HEK293T (cell line): ENCODE measurements at regions not wholly inside any gene's neighbourhood (a gene's known extent, or its start where the extent isn't known, plus 50 kb on each side); places are given as distances from the start of the nearest gene placed in this dataset.
"Not testable (repeated sequence)": the region's sequence is repeated elsewhere in the genome, so short reads cannot be mapped to it uniquely, and the experiment has no call there.

Experiments used
- CTCF ChIA-PET: fragments of 350-600 bp; formaldehyde crosslinking; extraction: SDS; loops from one replicate; lab custom pipeline; 2021; ENCODE audit warnings: antibody characterized with exemption, inconsistent platforms; lab: Yijun Ruan, JAX
- POLR2A ChIA-PET: fragments of 350-600 bp; formaldehyde crosslinking; extraction: SDS; loops from one replicate; lab custom pipeline; 2020; ENCODE audit warnings: antibody characterized with exemption, inconsistent platforms; lab: Yijun Ruan, JAX
- DNase-seq: peaks from one replicate; pipeline ENCODE4 v3.0.0; 2012; ENCODE audit warnings: mixed read lengths; ENCODE audit errors: extremely low spot score
- ARNT ChIP-seq: fragments of 450-650 bp; IDR thresholded peaks from 2 replicates; pipeline ENCODE4 v1.6.1; 2017; ENCODE audit warnings: mild to moderate bottlenecking
- BHLHE40 ChIP-seq: fragments of 450-650 bp; IDR thresholded peaks from 2 replicates; pipeline ENCODE4 v1.6.1; 2016; ENCODE audit warnings: mild to moderate bottlenecking, moderate library complexity, borderline replicate concordance
- CTBP1 ChIP-seq: fragments of 450-650 bp; IDR thresholded peaks from 2 replicates; pipeline ENCODE4 v1.6.1; 2016; ENCODE audit warnings: borderline replicate concordance
- ELF4 ChIP-seq: fragments of 450-650 bp; IDR thresholded peaks from 2 replicates; pipeline ENCODE4 v1.6.1; 2017; ENCODE audit warnings: antibody characterized with exemption
- FOXA1 ChIP-seq: fragments of 450-650 bp; IDR thresholded peaks from 2 replicates; pipeline ENCODE4 v1.6.1; 2016; ENCODE audit warnings: mild to moderate bottlenecking
- FOXK2 ChIP-seq: fragments of 450-650 bp; IDR thresholded peaks from 2 replicates; pipeline ENCODE4 v1.6.1; 2016; ENCODE audit warnings: mild to moderate bottlenecking
- FOXM1 ChIP-seq: fragments of 450-650 bp; IDR thresholded peaks from 2 replicates; pipeline ENCODE4 v1.6.1; 2017; ENCODE audit warnings: mild to moderate bottlenecking, borderline replicate concordance
- HDGF ChIP-seq: fragments of 450-650 bp; IDR thresholded peaks from 2 replicates; pipeline ENCODE4 v1.6.1; 2017; ENCODE audit warnings: antibody characterized with exemption, borderline replicate concordance
- L3MBTL2 ChIP-seq: fragments of 450-650 bp; conservative IDR thresholded peaks from 2 replicates; pipeline ENCODE4 v1.6.1; 2016; ENCODE audit warnings: mild to moderate bottlenecking
- LEF1 ChIP-seq: fragments of 450-650 bp; IDR thresholded peaks from 2 replicates; pipeline ENCODE4 v1.6.1; 2017; ENCODE audit warnings: mild to moderate bottlenecking, borderline replicate concordance
- NFRKB ChIP-seq: fragments of 450-650 bp; IDR thresholded peaks from 2 replicates; pipeline ENCODE4 v1.6.1; 2016; ENCODE audit warnings: mild to moderate bottlenecking, moderate library complexity
- SP1 ChIP-seq: fragments of 450-650 bp; IDR thresholded peaks from 2 replicates; pipeline ENCODE4 v1.6.1; 2017
- SUZ12 ChIP-seq: fragments of 450-650 bp; IDR thresholded peaks from 2 replicates; pipeline ENCODE4 v1.6.1; 2016; ENCODE audit warnings: mild to moderate bottlenecking
- TARDBP ChIP-seq: fragments of 450-650 bp; IDR thresholded peaks from 2 replicates; pipeline ENCODE4 v1.6.1; 2016
- ZNF384 ChIP-seq: fragments of 450-650 bp; IDR thresholded peaks from 2 replicates; pipeline ENCODE4 v1.6.1; 2016
- TF ChIP-seq, protein P1 (sequence below): fragments of 450-650 bp; IDR thresholded peaks from 2 replicates; pipeline ENCODE4 v1.6.1; 2016

DNA sequence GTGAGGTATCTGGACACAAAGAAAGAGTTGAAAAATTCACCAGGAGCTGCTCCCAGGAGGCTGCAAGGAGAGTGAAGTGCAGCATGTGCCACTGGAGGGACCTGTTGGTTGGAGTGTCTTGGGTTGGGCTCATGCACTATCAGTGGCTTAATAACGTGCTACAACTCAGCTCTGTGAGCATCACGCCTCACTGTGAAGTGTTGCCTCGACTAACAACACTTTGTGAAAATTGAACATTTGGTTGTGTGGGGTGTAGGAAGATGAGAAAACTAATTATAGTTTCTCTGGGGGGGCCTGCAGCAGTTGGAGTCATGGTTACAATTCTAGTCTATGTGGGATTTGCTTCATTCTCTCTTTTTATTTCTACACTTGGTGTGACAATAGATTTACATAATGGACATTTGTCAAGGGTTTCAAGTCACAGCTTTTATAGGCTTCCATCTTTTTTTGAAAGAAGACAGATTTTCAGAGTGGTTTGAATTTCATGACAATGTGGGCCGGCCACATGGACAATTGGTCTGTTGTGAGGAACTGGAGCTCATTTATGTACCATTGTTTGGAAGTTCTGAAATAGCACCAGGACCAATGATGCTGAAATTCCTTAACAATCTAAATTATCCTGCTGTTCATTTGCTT lies 121.3 kb downstream of the RAMP3 start:
- CTCF ChIA-PET, result no interaction called here

DNA sequence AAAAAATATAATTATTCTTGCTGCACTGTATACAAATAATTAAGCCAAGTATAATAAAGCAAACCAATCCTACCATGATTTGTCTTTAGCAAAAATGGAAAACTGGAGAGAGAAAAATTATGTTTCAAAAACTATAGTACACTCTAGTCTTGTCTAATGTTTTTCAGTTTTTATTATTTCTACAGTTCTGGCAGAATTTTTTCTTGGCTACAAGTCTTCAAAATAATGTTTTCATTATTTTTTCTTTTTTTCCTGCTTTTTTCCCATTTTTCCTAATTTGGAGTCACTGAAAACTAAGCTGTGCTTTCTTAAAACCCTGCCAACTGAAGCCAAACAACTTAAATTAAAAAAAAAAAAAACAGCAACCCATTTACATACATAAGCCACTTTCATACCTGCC lies 132.0 kb downstream of the RAMP3 start:
- POLR2A ChIA-PET, CTCF ChIA-PET, DNase-seq: not testable (repeated sequence)

More for the DNA sequence above, 121.3 kb downstream of the RAMP3 start:
- no peak for DNase-seq
- POLR2A ChIA-PET, result no interaction called here
- TF ChIP-seq CTBP1 (no peak), ZNF384 (no peak), SP1 (no peak), SUZ12 (no peak), ELF4 (no peak), NFRKB (no peak), FOXK2 (no peak), FOXM1 (no peak), ARNT (no peak), TARDBP (no peak), BHLHE40 (no peak), HDGF (no peak), L3MBTL2 (no peak), LEF1 (no peak), FOXA1 (no peak)
- TF ChIP-seq, protein P1, sequence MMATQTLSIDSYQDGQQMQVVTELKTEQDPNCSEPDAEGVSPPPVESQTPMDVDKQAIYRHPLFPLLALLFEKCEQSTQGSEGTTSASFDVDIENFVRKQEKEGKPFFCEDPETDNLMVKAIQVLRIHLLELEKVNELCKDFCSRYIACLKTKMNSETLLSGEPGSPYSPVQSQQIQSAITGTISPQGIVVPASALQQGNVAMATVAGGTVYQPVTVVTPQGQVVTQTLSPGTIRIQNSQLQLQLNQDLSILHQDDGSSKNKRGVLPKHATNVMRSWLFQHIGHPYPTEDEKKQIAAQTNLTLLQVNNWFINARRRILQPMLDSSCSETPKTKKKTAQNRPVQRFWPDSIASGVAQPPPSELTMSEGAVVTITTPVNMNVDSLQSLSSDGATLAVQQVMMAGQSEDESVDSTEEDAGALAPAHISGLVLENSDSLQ, result no peak

DNA sequence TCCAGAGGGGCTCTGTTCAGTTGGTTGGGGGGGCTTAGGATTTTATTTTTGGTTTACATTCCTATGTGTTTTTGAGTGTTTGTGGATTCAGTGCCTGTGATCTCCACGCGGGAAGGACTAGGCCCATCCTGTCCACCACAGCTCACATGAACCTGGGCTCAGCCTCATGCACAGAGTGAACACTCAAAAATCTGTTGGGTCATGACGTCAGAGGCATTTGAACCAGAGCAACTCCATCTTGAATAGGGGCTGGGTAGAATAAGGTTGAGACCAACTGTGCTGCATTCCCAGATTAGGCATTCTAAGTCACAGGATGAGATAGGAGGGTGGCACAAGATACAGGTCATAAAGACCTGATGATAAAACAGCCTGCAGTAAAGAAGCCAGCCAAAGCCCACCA lies 133.3 kb downstream of the RAMP3 start:
- ChIA-PET CTCF (no interaction called here), POLR2A (no interaction called here)
- DNase-seq, result no peak
- TF ChIP-seq BHLHE40 (no peak), L3MBTL2 (no peak), NFRKB (no peak), ELF4 (no peak), ARNT (no peak), FOXA1 (no peak), SP1 (no peak), TARDBP (no peak), LEF1 (no peak), CTBP1 (no peak), SUZ12 (no peak), FOXK2 (no peak), HDGF (no peak)
- TF ChIP-seq, protein P1, result no peak

DNA sequence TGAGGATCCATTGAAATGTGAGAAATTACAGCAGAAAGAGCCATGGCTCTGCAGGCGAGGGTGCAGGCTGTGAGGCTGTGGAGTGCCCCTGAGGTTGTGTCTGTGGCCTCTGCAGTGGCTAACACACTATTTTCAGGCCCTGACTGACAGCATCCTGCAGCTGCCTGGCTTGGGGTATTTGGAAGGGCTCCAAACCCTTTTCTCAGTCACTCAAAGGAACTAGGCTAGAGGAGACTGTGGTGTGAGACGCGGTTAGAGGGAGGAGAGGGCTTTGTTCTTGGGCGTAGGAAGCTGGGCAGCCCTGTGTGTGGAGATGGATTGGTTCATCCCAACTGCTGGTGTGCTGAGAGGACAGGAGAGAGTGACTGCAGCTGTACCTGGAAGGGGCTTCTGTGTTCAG lies 134.9 kb downstream of the RAMP3 start:
- ChIA-PET POLR2A (no interaction called here), CTCF (no interaction called here)
- no peak for DNase-seq
- TF ChIP-seq L3MBTL2, result no peak
- no peak for TF ChIP-seq TARDBP
- TF ChIP-seq SP1, result no peak
- TF ChIP-seq FOXA1, result no peak
- no peak for TF ChIP-seq HDGF
- no peak for TF ChIP-seq BHLHE40
- TF ChIP-seq LEF1, result no peak
- no peak for TF ChIP-seq FOXK2
- TF ChIP-seq ARNT, result no peak
- TF ChIP-seq, protein P1, result no peak
- TF ChIP-seq FOXM1, result no peak
- no peak for TF ChIP-seq NFRKB
- no peak for TF ChIP-seq CTBP1
- no peak for TF ChIP-seq ELF4
- no peak for TF ChIP-seq SUZ12
- TF ChIP-seq ZNF384, result no peak

DNA sequence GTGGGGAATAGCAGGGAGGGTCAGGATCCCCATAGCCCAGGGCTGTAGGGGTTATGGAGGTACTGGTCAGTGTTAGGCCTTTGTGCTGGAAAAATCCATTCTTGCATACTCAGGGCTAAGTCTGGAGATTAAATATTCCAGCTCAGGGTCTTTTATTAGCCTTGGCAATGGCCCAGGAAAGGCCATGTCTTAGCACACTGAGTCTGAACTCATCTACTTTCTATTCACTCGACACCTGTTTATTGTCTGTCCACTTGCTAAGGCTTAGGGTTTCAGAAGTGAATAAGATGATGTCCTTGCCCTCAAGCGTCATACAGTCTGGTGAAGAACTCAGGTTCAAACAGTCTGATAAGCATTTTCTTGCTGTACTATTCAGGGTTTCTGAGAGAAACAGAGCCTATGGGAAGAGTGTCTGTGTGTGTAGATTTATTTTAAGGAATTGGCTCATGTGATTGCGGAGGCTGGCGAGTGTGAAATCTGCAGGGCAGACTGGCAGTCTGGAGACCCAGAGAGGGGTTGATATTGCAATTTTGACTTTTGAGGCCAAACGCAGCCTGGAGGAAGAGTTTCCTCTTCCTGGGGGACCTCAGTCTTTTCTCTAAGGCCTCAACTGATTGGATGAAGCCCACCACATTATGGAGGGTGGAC lies 135.8 kb downstream of the RAMP3 start:
- TF ChIP-seq ELF4 (no peak), L3MBTL2 (no peak), FOXK2 (no peak), ARNT (no peak), HDGF (no peak), FOXM1 (no peak), CTBP1 (no peak), SUZ12 (no peak)
- CTCF ChIA-PET, result no interaction called here
- no peak for DNase-seq
- POLR2A ChIA-PET, result no interaction called here

DNA sequence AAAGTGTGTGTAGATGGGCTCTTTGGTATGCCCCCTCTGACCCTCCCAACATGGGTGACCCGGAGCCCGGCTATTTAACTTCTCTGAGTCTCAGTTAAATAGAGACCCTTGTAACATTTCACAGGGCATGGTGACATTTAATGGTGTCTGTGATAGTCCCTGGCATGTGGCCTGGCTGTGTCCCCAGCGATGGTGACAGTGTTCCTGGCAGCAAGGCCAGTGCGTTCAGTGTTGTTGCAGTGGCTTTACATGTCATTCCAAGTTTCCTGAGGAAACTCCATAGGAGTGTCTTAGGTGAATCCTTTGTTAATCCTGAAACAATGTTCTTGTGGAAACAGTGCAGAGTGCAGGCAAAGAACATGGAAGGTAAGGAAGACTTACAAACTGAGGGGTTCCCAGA lies 137.0 kb downstream of the RAMP3 start:
- TF ChIP-seq SUZ12, result no peak
- no peak for TF ChIP-seq BHLHE40
- TF ChIP-seq L3MBTL2, result no peak
- TF ChIP-seq FOXK2, result no peak
- TF ChIP-seq, protein P1, result no peak
- TF ChIP-seq ARNT, result no peak
- no peak for TF ChIP-seq ZNF384
- ChIA-PET CTCF (no interaction called here), POLR2A (no interaction called here)
- no peak for DNase-seq
